Hepatocyte (in vitro differentiated cells): ENCODE measurements at regions not wholly inside any gene's neighbourhood (a gene's known extent, or its start where the extent isn't known, plus 50 kb on each side); places are given as distances from the start of the nearest gene placed in this dataset.
"Not testable (repeated sequence)": the region's sequence is repeated elsewhere in the genome, so short reads cannot be mapped to it uniquely, and the experiment has no call there.

Experiments
- DNase-seq: peaks from one replicate; pipeline ENCODE4 v3.0.0-alpha.2; 2016; ENCODE audit warnings: low spot score
- H2AFZ ChIP-seq: fragments of 200-600 bp; sonication (generic); 2 replicates; pipeline ENCODE4 v1.6.0; 2016; ENCODE audit warnings: antibody characterized with exemption, mild to moderate bottlenecking
- H3K27ac ChIP-seq: fragments of 200-600 bp; sonication (generic); 2 replicates; pipeline ENCODE4 v1.5.1; 2016; ENCODE audit warnings: mild to moderate bottlenecking
- H3K27me3 ChIP-seq: fragments of 200-600 bp; sonication (generic); 2 replicates; pipeline ENCODE4 v1.6.1; 2016
- H3K36me3 ChIP-seq: fragments of 200-600 bp; sonication (generic); replicated peaks from 2 replicates; pipeline ENCODE4 v1.5.1; 2016; ENCODE audit warnings: low read depth; ENCODE audit not compliant: insufficient read depth
- H3K4me1 ChIP-seq: fragments of 200-600 bp; sonication (generic); 2 replicates; pipeline ENCODE4 v1.5.1; 2016; ENCODE audit warnings: mild to moderate bottlenecking, moderate library complexity; ENCODE audit not compliant: insufficient read depth
- H3K4me2 ChIP-seq: fragments of 200-600 bp; sonication (generic); 2 replicates; pipeline ENCODE4 v1.6.0; 2016
- H3K4me3 ChIP-seq: fragments of 200-600 bp; sonication (generic); 2 replicates; pipeline ENCODE4 v1.5.1; 2016; ENCODE audit warnings: mild to moderate bottlenecking
- H3K79me2 ChIP-seq: fragments of 200-600 bp; sonication (generic); 2 replicates; pipeline ENCODE4 v1.6.0; 2017; ENCODE audit warnings: mild to moderate bottlenecking
- H3K9me2 ChIP-seq: fragments of 200-600 bp; sonication (generic); replicated peaks from 2 replicates; pipeline ENCODE4 v1.6.0; 2017; ENCODE audit warnings: mild to moderate bottlenecking; ENCODE audit not compliant: insufficient read depth
- H3K9me3 ChIP-seq: fragments of 200-600 bp; sonication (generic); 2 replicates; pipeline ENCODE4 v1.5.1; 2016; ENCODE audit warnings: low read depth, mild to moderate bottlenecking
- H4K20me1 ChIP-seq: fragments of 200-600 bp; sonication (generic); 2 replicates; pipeline ENCODE4 v1.6.0; 2016; ENCODE audit warnings: mild to moderate bottlenecking; ENCODE audit not compliant: insufficient read depth, poor library complexity, severe bottlenecking
- EZH2 ChIP-seq: fragments of 200-600 bp; sonication (generic); IDR thresholded peaks from 2 replicates; pipeline ENCODE4 v1.6.1; 2016; ENCODE audit warnings: antibody characterized with exemption, mild to moderate bottlenecking, borderline replicate concordance
- EZH2phosphoT487 ChIP-seq: fragments of 200-600 bp; sonication (generic); IDR thresholded peaks from one replicate; pipeline ENCODE4 v1.6.1; 2018; ENCODE audit warnings: antibody characterized with exemption, mild to moderate bottlenecking, low read depth, moderate library complexity; ENCODE audit not compliant: unreplicated experiment, severe bottlenecking
- WGBS: methylation state at CpG from one replicate; pipeline ENCODE4 v1.1.6; 2016; ENCODE audit warnings: low lambda C conversion rate; ENCODE audit errors: missing lambda C conversion rate; 5-methylcytosine and 5-hydroxymethylcytosine counted together
- TF ChIP-seq, protein P1 (sequence below): fragments of 200-600 bp; sonication (generic); IDR thresholded peaks from 2 replicates; pipeline ENCODE4 v1.5.1; 2016; ENCODE audit warnings: antibody characterized with exemption, mild to moderate bottlenecking; ENCODE audit not compliant: poor library complexity

DNA sequence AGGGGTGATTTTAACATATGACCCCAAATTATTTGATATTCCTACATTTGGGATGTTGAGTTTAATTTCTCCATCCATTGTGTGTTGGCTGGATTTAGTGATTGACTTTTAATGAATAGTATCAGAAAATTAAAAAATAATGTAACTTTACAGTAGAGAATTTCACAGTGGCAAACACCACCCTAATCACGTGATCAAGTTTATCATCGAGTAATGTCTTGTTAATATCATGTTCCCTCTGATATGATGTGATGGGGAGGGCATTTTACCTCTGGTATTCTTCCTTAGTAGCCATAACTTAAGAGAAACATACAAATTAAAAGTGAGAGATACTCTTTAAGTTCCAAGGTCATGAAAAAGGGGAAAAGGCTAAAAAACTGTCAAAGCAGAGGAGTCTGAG, 602.0 kb upstream of the CELF4 start:
- H3K36me3 ChIP-seq: no peaks in the 10 kb centered on the region
- no peaks in the 10 kb centered on the region for H3K27me3 ChIP-seq
- no peaks in the 10 kb centered on the region for H4K20me1 ChIP-seq
- H3K4me1 ChIP-seq: no peaks in the 10 kb centered on the region
- H3K27ac ChIP-seq: no peak overlapping the region
- no peaks in the 10 kb centered on the region for H3K9me3 ChIP-seq
- H2AFZ ChIP-seq: no peak overlapping the region
- no peak overlapping the region for H3K4me2 ChIP-seq
- no peak overlapping the region for H3K4me3 ChIP-seq
- 78% methylated on average over 2 of the region's 2 CpGs for WGBS
- no peak for DNase-seq
- TF ChIP-seq EZH2 (no peak), EZH2phosphoT487 (no peak)
- TF ChIP-seq, protein P1, sequence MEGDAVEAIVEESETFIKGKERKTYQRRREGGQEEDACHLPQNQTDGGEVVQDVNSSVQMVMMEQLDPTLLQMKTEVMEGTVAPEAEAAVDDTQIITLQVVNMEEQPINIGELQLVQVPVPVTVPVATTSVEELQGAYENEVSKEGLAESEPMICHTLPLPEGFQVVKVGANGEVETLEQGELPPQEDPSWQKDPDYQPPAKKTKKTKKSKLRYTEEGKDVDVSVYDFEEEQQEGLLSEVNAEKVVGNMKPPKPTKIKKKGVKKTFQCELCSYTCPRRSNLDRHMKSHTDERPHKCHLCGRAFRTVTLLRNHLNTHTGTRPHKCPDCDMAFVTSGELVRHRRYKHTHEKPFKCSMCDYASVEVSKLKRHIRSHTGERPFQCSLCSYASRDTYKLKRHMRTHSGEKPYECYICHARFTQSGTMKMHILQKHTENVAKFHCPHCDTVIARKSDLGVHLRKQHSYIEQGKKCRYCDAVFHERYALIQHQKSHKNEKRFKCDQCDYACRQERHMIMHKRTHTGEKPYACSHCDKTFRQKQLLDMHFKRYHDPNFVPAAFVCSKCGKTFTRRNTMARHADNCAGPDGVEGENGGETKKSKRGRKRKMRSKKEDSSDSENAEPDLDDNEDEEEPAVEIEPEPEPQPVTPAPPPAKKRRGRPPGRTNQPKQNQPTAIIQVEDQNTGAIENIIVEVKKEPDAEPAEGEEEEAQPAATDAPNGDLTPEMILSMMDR: no peak
- no peaks in the 10 kb centered on the region for H3K79me2 ChIP-seq
- H3K9me2 ChIP-seq: no peaks in the 10 kb centered on the region

GRCh38 chr18:38153116-38153515, 587.5 kb upstream of the CELF4 start:
- not testable (repeated sequence) for H3K4me3 ChIP-seq, H3K9me3 ChIP-seq, H3K4me1 ChIP-seq, H4K20me1 ChIP-seq, H3K36me3 ChIP-seq, H3K27ac ChIP-seq, H3K79me2 ChIP-seq, DNase-seq, H3K9me2 ChIP-seq, H3K4me2 ChIP-seq, H3K27me3 ChIP-seq, H2AFZ ChIP-seq

- Histone ChIP-seq H3K36me3 (no peaks in the 10 kb centered on the region), H3K4me1 (no peaks in the 10 kb centered on the region), H3K9me2 (no peaks in the 10 kb centered on the region), H2AFZ (no peak overlapping the region), H4K20me1 (no peaks in the 10 kb centered on the region), H3K27me3 (no peaks in the 10 kb centered on the region), H3K4me2 (no peak overlapping the region), H3K9me3 (no peaks in the 10 kb centered on the region), H3K27ac (no peak overlapping the region), H3K4me3 (no peak overlapping the region), H3K79me2 (no peaks in the 10 kb centered on the region)
- TF ChIP-seq, protein P1: no peak
- WGBS: 50% methylated on average over 3 of the region's 3 CpGs
- DNase-seq: no peak
These were observed 551.1 kb upstream of the CELF4 start for GRCh38 chr18:38116716-38117115.

GRCh38 chr18:38115201-38115600, 549.6 kb upstream of the CELF4 start:
- Histone ChIP-seq H3K27me3 (no peaks in the 10 kb centered on the region), H2AFZ (no peak overlapping the region), H3K27ac (no peak overlapping the region), H3K4me2 (no peak overlapping the region), H3K4me3 (no peak overlapping the region), H3K9me3 (no peaks in the 10 kb centered on the region), H3K36me3 (no peaks in the 10 kb centered on the region), H4K20me1 (no peaks in the 10 kb centered on the region), H3K79me2 (no peaks in the 10 kb centered on the region), H3K9me2 (no peaks in the 10 kb centered on the region), H3K4me1 (no peaks in the 10 kb centered on the region)
- DNase-seq: no peak
- TF ChIP-seq, protein P1: no peak
- TF ChIP-seq EZH2phosphoT487: no peak
- 11% methylated on average over 1 of the region's 1 CpG for WGBS
